Gastroesophageal sphincter (tissue), 3 donors: ENCODE measurements at regions not wholly inside any gene's neighbourhood (a gene's known extent, or its start where the extent isn't known, plus 50 kb on each side); places are given as distances from the start of the nearest gene placed in this dataset.

ENCODE experiments used
- EP300 ChIP-seq: sonication (generic); formaldehyde crosslinking; IDR thresholded peaks from one replicate; pipeline ENCODE4 v1.6.1; 2017; ENCODE audit warnings: antibody characterized with exemption, mild to moderate bottlenecking
- POLR2AphosphoS5 ChIP-seq: sonication (generic); formaldehyde crosslinking; IDR thresholded peaks from one replicate; pipeline ENCODE4 v1.6.1; 2017; ENCODE audit warnings: antibody characterized with exemption
- TF ChIP-seq, protein P1 (sequence below), 4 experiments: fragments of 200-600 bp in 2 of 4; fragments of 450-650 bp in 2 of 4; sonication (generic) in 1 of 4; IDR thresholded peaks; one replicate each; pipeline ENCODE4 v1.5.1; 2017 to 2019; ENCODE audit warnings: antibody characterized with exemption in 4 of 4, mild to moderate bottlenecking in 2 of 4, moderate library complexity in 2 of 4

DNA sequence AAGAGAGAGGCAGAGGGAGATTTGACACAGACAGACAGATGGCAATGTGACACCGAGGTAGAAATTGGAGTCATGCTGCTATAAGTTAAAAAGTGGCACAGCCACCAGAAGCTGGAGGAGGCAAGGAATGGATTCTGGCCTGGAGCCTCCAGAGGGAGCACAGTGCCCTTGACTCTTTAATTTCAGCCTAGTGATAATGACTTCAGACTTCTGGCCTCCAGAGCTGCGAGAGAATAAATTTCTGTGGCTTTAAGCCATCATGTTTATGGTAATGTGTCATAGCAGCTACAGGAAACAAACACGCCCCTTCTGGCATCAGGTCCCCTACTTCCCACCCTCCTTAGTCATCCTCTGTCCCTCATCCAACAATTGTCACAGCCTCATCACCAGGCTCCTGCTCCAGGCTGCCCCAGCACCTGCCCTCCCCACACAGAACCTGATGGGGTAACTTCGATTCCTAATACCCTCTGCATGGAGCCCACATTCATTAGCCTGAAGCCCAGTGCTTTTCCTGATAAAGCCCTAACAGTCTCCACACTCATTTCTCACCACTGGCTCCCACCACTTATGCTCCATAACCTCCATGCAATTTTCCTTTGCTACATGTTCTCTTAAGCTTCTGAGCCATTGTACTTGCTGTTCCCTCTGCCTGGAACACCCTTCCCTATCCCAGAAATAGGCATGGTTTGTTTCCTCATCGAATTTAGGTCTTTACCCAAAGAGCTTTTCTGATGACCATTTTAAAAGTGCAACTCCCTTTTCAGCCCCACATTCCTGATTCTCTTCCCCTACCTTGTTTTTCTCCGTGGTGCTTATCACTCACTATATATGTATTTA, 69.7 kb upstream of the TOX2 start:
- TF ChIP-seq, protein P1, sequence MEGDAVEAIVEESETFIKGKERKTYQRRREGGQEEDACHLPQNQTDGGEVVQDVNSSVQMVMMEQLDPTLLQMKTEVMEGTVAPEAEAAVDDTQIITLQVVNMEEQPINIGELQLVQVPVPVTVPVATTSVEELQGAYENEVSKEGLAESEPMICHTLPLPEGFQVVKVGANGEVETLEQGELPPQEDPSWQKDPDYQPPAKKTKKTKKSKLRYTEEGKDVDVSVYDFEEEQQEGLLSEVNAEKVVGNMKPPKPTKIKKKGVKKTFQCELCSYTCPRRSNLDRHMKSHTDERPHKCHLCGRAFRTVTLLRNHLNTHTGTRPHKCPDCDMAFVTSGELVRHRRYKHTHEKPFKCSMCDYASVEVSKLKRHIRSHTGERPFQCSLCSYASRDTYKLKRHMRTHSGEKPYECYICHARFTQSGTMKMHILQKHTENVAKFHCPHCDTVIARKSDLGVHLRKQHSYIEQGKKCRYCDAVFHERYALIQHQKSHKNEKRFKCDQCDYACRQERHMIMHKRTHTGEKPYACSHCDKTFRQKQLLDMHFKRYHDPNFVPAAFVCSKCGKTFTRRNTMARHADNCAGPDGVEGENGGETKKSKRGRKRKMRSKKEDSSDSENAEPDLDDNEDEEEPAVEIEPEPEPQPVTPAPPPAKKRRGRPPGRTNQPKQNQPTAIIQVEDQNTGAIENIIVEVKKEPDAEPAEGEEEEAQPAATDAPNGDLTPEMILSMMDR (IDR thresholded peaks at IDR 0.05) = peak in 3 of 4 experiments; percentile 30 to 40 (median 31)
- peak; percentile 95 for TF ChIP-seq POLR2AphosphoS5
- no peak for TF ChIP-seq EP300
